ENCODE measurements at regions not wholly inside any gene's neighbourhood (a gene's known extent, or its start where the extent isn't known, plus 50 kb on each side); places are given as distances from the start of the nearest gene placed in this dataset.

- H3K9me3 ChIP-seq = no peaks in the 10 kb centered on the region
- no peaks in the 10 kb centered on the region for H3K36me3 ChIP-seq
- intact Hi-C loops (cut with DNase I) = no loop called here
- H3K4me3 ChIP-seq = peak overlapping the region; percentile 31 to 34
- DNase-seq (ENCODE audit: extremely low spot score in 2 of 2) = no peak
- no peaks in the 10 kb centered on the region for H3K4me1 ChIP-seq
- TF ChIP-seq POLR2AphosphoS5 (IDR thresholded peaks at IDR 0.05; ENCODE audit: insufficient read depth in 1 of 2, low read depth in 1 of 2) = no peak
- TF ChIP-seq CTCF (IDR thresholded peaks at IDR 0.05) = no peak
- no peak for TF ChIP-seq POLR2A (IDR thresholded peaks at IDR 0.05)
- no peak overlapping the region for H3K27ac ChIP-seq
- no peaks in the 10 kb centered on the region for H3K27me3 ChIP-seq
Measured at GRCh38 chrX:120014354-120015130, 62.9 kb downstream of the RHOXF2B start.

GRCh38 chrX:120001787-120002186 lies 58.2 kb upstream of the NKAP start:
- DNase-seq (ENCODE audit: extremely low spot score in 2 of 2) = no peak
- Histone ChIP-seq H3K27me3 (no peaks in the 10 kb centered on the region), H3K4me1 (peaks cover 13% of the 10 kb centered on the region), H3K27ac (no peak overlapping the region), H3K4me3 (no peak overlapping the region), H3K9me3 (no peaks in the 10 kb centered on the region), H3K36me3 (no peaks in the 10 kb centered on the region)
- no peak for TF ChIP-seq POLR2A (IDR thresholded peaks at IDR 0.05)
- intact Hi-C loops (cut with DNase I) = no loop called here

- no peaks in the 10 kb centered on the region for H3K27me3 ChIP-seq
- no peak for TF ChIP-seq POLR2AphosphoS5 (IDR thresholded peaks at IDR 0.05; ENCODE audit: insufficient read depth in 1 of 2, low read depth in 1 of 2)
- no peak for TF ChIP-seq POLR2A (IDR thresholded peaks at IDR 0.05)
- no peak for TF ChIP-seq CTCF (IDR thresholded peaks at IDR 0.05)
- intact Hi-C loops (cut with DNase I) = no loop called here
- no peaks in the 10 kb centered on the region for H3K9me3 ChIP-seq
- H3K4me3 ChIP-seq = no peak overlapping the region
- H3K36me3 ChIP-seq = no peaks in the 10 kb centered on the region
- no peak for DNase-seq (ENCODE audit: extremely low spot score in 2 of 2)
- no peak overlapping the region for H3K27ac ChIP-seq
- H3K4me1 ChIP-seq = peaks cover 13% of the 10 kb centered on the region
Measured at GRCh38 chrX:120000490-120001246, 57.1 kb upstream of the NKAP start.

DNA sequence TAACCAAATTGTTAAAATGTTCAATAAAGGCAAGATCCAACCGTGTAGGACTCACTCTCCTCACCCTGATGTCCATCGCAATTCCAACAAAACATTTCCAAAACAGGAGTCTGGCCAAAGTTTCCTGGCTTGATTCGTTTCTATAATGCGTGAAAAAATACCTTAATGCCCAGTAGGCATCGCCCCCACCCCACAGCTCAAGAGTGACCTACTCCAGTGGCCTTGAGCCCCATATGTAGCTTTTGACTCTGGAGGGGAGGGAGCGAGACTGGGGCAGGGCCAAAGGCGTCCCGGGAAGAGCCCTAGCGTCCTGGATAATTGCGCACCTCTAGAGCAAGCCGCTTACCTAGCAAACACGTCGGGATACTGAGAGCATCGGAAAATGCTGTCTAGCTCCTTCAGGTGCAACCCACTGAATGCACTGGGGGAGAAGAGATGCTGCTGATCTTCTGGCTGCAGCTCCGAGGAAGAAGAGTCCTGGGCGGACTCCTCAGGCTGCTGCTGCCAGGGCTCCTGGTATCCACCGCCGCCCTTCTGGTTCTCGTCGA lies 55.6 kb upstream of the NKAP start:
- no peak for TF ChIP-seq CTCF (IDR thresholded peaks at IDR 0.05)
- TF ChIP-seq POLR2A (IDR thresholded peaks at IDR 0.05) = no peak
- TF ChIP-seq POLR2AphosphoS5 (IDR thresholded peaks at IDR 0.05; ENCODE audit: insufficient read depth in 1 of 2, low read depth in 1 of 2) = no peak
- DNase-seq (ENCODE audit: extremely low spot score in 2 of 2) = no peak
- no peaks in the 10 kb centered on the region for H3K27me3 ChIP-seq

GRCh38 chrX:119997570-119997969 lies 54.0 kb upstream of the NKAP start:
- intact Hi-C loops (cut with DNase I) = no loop called here
- no peak for DNase-seq (ENCODE audit: extremely low spot score in 2 of 2)
- no peaks in the 10 kb centered on the region for H3K27me3 ChIP-seq

More for the DNA sequence above, 55.6 kb upstream of the NKAP start:
- Histone ChIP-seq H3K4me1 (peaks cover 13% of the 10 kb centered on the region), H3K27ac (no peak overlapping the region), H3K36me3 (no peaks in the 10 kb centered on the region), H3K4me3 (no peak overlapping the region), H3K9me3 (no peaks in the 10 kb centered on the region)
- intact Hi-C loops (cut with DNase I) = loop anchor here (2.0 kb wide), 1 partner anchor 38 kb away; no protein-coding TSS in a partner anchor

More at GRCh38 chrX:119997570-119997969, 54.0 kb upstream of the NKAP start:
- no peak for TF ChIP-seq POLR2A (IDR thresholded peaks at IDR 0.05)
- TF ChIP-seq POLR2AphosphoS5 (IDR thresholded peaks at IDR 0.05; ENCODE audit: insufficient read depth in 1 of 2, low read depth in 1 of 2) = no peak
- Histone ChIP-seq H3K4me1 (peaks cover 13% of the 10 kb centered on the region), H3K27ac (no peak overlapping the region), H3K9me3 (no peaks in the 10 kb centered on the region), H3K4me3 (no peak overlapping the region), H3K36me3 (no peaks in the 10 kb centered on the region)

Data from vagina (tissue), 2 donors.